Upper lobe of left lung (tissue), 4 donors: ENCODE measurements at regions not wholly inside any gene's neighbourhood (a gene's known extent, or its start where the extent isn't known, plus 50 kb on each side); places are given as distances from the start of the nearest gene placed in this dataset.

Experiments
- EP300 ChIP-seq, 4 donors: sonication (generic); formaldehyde crosslinking; IDR thresholded peaks; one replicate each; pipeline ENCODE4 v1.5.1; 2017; ENCODE audit warnings: antibody characterized with exemption in 4 of 4, control low read depth in 2 of 4
- POLR2A ChIP-seq, 4 donors: fragments of 450-650 bp; IDR thresholded peaks; one replicate each; pipeline ENCODE4 v1.5.1; 2016 to 2017; ENCODE audit warnings: antibody characterized with exemption in 4 of 4, mild to moderate bottlenecking in 2 of 4
- TF ChIP-seq, protein P1 (sequence below), 6 experiments: fragments of 450-650 bp in 4 of 6; fragments of 200-600 bp in 2 of 6; sonication (generic) in 2 of 6; IDR thresholded peaks; one replicate each; pipeline ENCODE4 v1.5.1; 2016 to 2019; ENCODE audit warnings: antibody characterized with exemption in 6 of 6

DNA sequence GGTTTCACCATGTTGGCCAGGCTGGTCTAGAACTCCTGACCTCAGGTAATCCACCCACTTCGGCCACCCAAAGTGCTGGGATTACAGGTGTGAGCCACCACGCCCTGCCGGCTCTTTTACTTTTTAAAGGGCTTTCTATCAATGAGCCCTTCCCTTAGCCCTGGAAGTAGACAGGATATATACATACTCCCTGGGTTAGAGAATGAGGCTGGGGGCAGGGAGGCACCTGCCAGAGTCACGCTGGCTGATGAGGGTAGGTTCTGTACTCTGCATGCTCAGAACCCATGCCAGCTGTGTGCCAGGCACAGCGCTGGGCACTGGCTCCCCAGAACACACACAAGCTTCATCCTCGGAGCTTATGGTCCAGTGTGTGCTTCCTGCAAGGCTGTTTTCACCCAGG, 113.6 kb upstream of the IPO9 start:
- TF ChIP-seq, protein P1, sequence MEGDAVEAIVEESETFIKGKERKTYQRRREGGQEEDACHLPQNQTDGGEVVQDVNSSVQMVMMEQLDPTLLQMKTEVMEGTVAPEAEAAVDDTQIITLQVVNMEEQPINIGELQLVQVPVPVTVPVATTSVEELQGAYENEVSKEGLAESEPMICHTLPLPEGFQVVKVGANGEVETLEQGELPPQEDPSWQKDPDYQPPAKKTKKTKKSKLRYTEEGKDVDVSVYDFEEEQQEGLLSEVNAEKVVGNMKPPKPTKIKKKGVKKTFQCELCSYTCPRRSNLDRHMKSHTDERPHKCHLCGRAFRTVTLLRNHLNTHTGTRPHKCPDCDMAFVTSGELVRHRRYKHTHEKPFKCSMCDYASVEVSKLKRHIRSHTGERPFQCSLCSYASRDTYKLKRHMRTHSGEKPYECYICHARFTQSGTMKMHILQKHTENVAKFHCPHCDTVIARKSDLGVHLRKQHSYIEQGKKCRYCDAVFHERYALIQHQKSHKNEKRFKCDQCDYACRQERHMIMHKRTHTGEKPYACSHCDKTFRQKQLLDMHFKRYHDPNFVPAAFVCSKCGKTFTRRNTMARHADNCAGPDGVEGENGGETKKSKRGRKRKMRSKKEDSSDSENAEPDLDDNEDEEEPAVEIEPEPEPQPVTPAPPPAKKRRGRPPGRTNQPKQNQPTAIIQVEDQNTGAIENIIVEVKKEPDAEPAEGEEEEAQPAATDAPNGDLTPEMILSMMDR (IDR thresholded peaks at IDR 0.05): no peak
- TF ChIP-seq POLR2A (IDR thresholded peaks at IDR 0.05): no peak
- TF ChIP-seq EP300 (IDR thresholded peaks at IDR 0.05): no peak
